Pulmonary artery endothelial cell (primary cell): ENCODE measurements at regions not wholly inside any gene's neighbourhood (a gene's known extent, or its start where the extent isn't known, plus 50 kb on each side); places are given as distances from the start of the nearest gene placed in this dataset.

ENCODE experiments used
- DNase-seq: peaks from one replicate; pipeline ENCODE4 v3.0.0-alpha.2; 2011; ENCODE audit warnings: low read depth, low spot score

GRCh38 chr18:10057894-10058791 lies 144.3 kb downstream of the VAPA start:
- no peak for DNase-seq

- DNase-seq: no peak
Observed at GRCh38 chr18:10059610-10060468, 146.0 kb downstream of the VAPA start.

GRCh38 chr18:10060469-10060782 lies 146.6 kb downstream of the VAPA start:
- DNase-seq: no peak

- DNase-seq: no peak
Observed at GRCh38 chr18:10060841-10061240, 147.0 kb downstream of the VAPA start.

- DNase-seq: no peak
Observed at GRCh38 chr18:10061566-10062140, 147.8 kb downstream of the VAPA start.

GRCh38 chr18:10062302-10063300 lies 148.8 kb downstream of the VAPA start:
- no peak for DNase-seq

GRCh38 chr18:10063489-10063888 lies 149.7 kb downstream of the VAPA start:
- DNase-seq: no peak

- DNase-seq: no peak
Observed at GRCh38 chr18:10064267-10064666, 150.5 kb downstream of the VAPA start.

GRCh38 chr18:10065296-10065695 lies 151.5 kb downstream of the VAPA start:
- no peak for DNase-seq

GRCh38 chr18:10067670-10068659 lies 154.1 kb downstream of the VAPA start:
- DNase-seq: no peak

GRCh38 chr18:10068766-10069567 lies 155.2 kb downstream of the VAPA start:
- DNase-seq: no peak

- no peak for DNase-seq
Observed at GRCh38 chr18:10070561-10071000, 156.8 kb downstream of the VAPA start.

- no peak for DNase-seq
Observed at GRCh38 chr18:10072671-10073175, 158.9 kb downstream of the VAPA start.

GRCh38 chr18:10074110-10074509 lies 160.3 kb downstream of the VAPA start:
- no peak for DNase-seq

GRCh38 chr18:10074728-10075127 lies 160.9 kb downstream of the VAPA start:
- no peak for DNase-seq

GRCh38 chr18:10076502-10077030 lies 162.8 kb downstream of the VAPA start:
- no peak for DNase-seq

- DNase-seq: no peak
Observed at GRCh38 chr18:10077986-10078385, 164.2 kb downstream of the VAPA start.

- DNase-seq: no peak
Observed at GRCh38 chr18:10080372-10080771, 166.6 kb downstream of the VAPA start.
